SU-DHL-6 (cell line): ENCODE measurements at regions not wholly inside any gene's neighbourhood (a gene's known extent, or its start where the extent isn't known, plus 50 kb on each side); places are given as distances from the start of the nearest gene placed in this dataset.

Experiments
- CTCF ChIP-seq: fragments of 200-600 bp; sonication (generic); IDR thresholded peaks from one replicate; pipeline ENCODE4 v1.5.1; 2017; ENCODE audit warnings: antibody characterized with exemption, mild to moderate bottlenecking, low read length, moderate library complexity; ENCODE audit not compliant: insufficient read depth, poor library complexity, severe bottlenecking
- EZH2phosphoT487 ChIP-seq: fragments of 200-600 bp; sonication (generic), shearing (Covaris generic); conservative IDR thresholded peaks from 2 replicates; pipeline ENCODE4 v1.6.1; 2018; ENCODE audit warnings: mild to moderate bottlenecking, antibody characterized with exemption, low read length, moderate library complexity, mixed read lengths

- TF ChIP-seq CTCF, result no peak
- no peak for TF ChIP-seq EZH2phosphoT487
These were observed 87.2 kb upstream of the KLF13 start for GRCh38 chr15:31239409-31239808.
